Progenitor cell of endocrine pancreas (in vitro differentiated cells): ENCODE measurements at regions not wholly inside any gene's neighbourhood (a gene's known extent, or its start where the extent isn't known, plus 50 kb on each side); places are given as distances from the start of the nearest gene placed in this dataset.

Experiments used
- DNase-seq: peaks from one replicate; pipeline ENCODE4 v3.0.0; 2021; ENCODE audit warnings: low spot score; ENCODE audit not compliant: unreplicated experiment
- H3K27ac Mint-ChIP-seq: 2 replicates; pipeline ENCODE4 v1.8.0; 2021; ENCODE audit warnings: mild to moderate bottlenecking, moderate library complexity, mixed read lengths
- H3K27me3 Mint-ChIP-seq: 2 replicates; pipeline ENCODE4 v1.8.0; 2021; ENCODE audit warnings: mixed read lengths
- H3K36me3 Mint-ChIP-seq: 2 replicates; pipeline ENCODE4 v1.8.0; 2022; ENCODE audit warnings: mixed read lengths; ENCODE audit not compliant: insufficient read depth
- H3K4me1 Mint-ChIP-seq: 2 replicates; pipeline ENCODE4 v1.8.0; 2021; ENCODE audit warnings: low read depth, mixed read lengths
- H3K4me3 Mint-ChIP-seq: 2 replicates; pipeline ENCODE4 v1.8.0; 2021; ENCODE audit warnings: low read depth, mild to moderate bottlenecking, moderate library complexity, mixed read lengths
- H3K9me3 Mint-ChIP-seq: 2 replicates; pipeline ENCODE4 v1.8.0; 2021; ENCODE audit warnings: low read depth, mixed read lengths
- CTCF ChIP-seq: fragments of 200-600 bp; sonication (generic); IDR thresholded peaks from one replicate; pipeline ENCODE4 v1.5.0; 2021; ENCODE audit warnings: antibody characterized with exemption, mild to moderate bottlenecking; ENCODE audit not compliant: unreplicated experiment

DNA sequence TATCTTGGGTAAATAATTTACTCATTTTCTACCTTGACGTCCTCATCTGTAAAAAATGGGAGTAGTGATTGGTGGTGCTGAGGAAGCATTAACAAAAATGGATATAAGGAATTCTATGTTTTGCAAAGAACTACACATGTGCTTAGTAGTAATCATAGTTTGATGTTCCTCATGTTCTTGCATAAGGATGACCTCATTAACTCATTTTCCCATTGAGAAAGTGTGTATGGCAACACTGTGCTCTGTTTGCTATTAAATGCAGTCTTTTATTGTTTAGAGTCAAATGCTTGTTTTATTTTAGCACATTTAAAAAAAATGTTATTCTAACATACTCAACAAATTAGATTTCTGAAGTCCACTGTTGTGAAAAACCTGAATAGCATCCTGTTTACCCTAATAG, 211.2 kb upstream of the RSPO3 start:
- DNase-seq, result no peak
- Mint-ChIP-seq H3K9me3 (peaks cover 5% of the 10 kb centered on the region), H3K27ac (peak overlapping the region; percentile 65), H3K36me3 (no peaks in the 10 kb centered on the region), H3K4me3 (no peak overlapping the region), H3K27me3 (peaks cover 11% of the 10 kb centered on the region), H3K4me1 (no peaks in the 10 kb centered on the region)
- TF ChIP-seq CTCF, result no peak

GRCh38 chr6:126907996-126908395, 210.5 kb upstream of the RSPO3 start:
- Mint-ChIP-seq H3K27ac (no peak overlapping the region), H3K4me3 (no peak overlapping the region), H3K36me3 (no peaks in the 10 kb centered on the region), H3K4me1 (no peaks in the 10 kb centered on the region), H3K9me3 (peaks cover 5% of the 10 kb centered on the region), H3K27me3 (peaks cover 11% of the 10 kb centered on the region)
- TF ChIP-seq CTCF, result no peak
- DNase-seq, result no peak

- Mint-ChIP-seq H3K4me3 (no peak overlapping the region), H3K9me3 (peaks cover 5% of the 10 kb centered on the region), H3K36me3 (no peaks in the 10 kb centered on the region), H3K27me3 (peaks cover 14% of the 10 kb centered on the region), H3K4me1 (no peaks in the 10 kb centered on the region), H3K27ac (no peak overlapping the region)
- DNase-seq, result no peak
- no peak for TF ChIP-seq CTCF
These were observed 209.0 kb upstream of the RSPO3 start for GRCh38 chr6:126909493-126909892.

DNA sequence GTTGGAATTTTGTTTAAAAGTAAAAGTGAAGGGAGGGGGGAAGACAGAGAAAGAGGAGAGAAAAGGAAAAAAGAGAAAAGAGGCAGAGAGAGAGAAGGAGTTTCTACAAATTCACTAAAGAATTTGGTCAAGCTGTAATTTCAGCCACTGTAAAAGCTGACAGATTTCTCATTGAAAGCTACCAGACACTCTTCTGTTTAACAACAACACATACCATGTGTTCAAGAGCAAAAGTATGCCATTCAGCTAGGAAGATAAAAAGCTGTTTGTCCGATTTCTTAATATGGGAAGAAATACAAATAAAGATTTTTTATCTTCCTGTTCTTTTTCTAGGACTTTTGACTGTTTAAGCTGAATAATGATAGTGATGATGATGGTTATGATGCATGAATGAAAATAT, 204.8 kb upstream of the RSPO3 start:
- no peak overlapping the region for H3K4me3 Mint-ChIP-seq

DNA sequence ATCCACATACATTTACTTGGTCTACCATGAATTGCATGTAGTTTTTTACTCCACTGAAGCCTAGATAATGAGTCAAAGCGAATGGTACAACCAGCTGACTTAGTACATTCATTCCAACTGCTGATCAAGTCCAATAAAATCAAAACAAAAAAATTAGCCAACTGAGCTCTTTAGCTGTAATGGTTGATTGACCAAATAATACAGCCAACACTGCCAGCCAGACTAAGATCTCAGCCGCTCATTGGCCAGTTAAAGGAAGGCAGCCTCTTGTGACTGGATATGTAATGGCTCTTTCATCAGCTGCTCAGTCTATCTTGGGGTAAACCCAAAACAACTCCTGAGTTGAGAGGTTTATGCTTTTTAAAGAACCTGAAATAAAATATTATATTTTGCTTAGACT, 204.3 kb upstream of the RSPO3 start:
- H3K4me3 Mint-ChIP-seq, result no peak overlapping the region
- H3K4me1 Mint-ChIP-seq, result no peaks in the 10 kb centered on the region
- DNase-seq, result no peak
- H3K9me3 Mint-ChIP-seq, result peaks cover 5% of the 10 kb centered on the region
- no peak overlapping the region for H3K27ac Mint-ChIP-seq
- TF ChIP-seq CTCF, result no peak
- H3K36me3 Mint-ChIP-seq, result no peaks in the 10 kb centered on the region
- H3K27me3 Mint-ChIP-seq, result peaks cover 15% of the 10 kb centered on the region

More for the DNA sequence above, 204.8 kb upstream of the RSPO3 start:
- Mint-ChIP-seq H3K27ac (no peak overlapping the region), H3K27me3 (peaks cover 13% of the 10 kb centered on the region), H3K4me1 (no peaks in the 10 kb centered on the region), H3K36me3 (no peaks in the 10 kb centered on the region), H3K9me3 (peaks cover 5% of the 10 kb centered on the region)
- no peak for TF ChIP-seq CTCF
- DNase-seq, result no peak
